ENCODE measurements at regions not wholly inside any gene's neighbourhood (a gene's known extent, or its start where the extent isn't known, plus 50 kb on each side); places are given as distances from the start of the nearest gene placed in this dataset.
"Not testable (repeated sequence)": the region's sequence is repeated elsewhere in the genome, so short reads cannot be mapped to it uniquely, and the experiment has no call there.

- DNase-seq (ENCODE audit: low read depth in 2 of 3, low spot score in 2 of 3) = not testable (repeated sequence)
These were observed 84.5 kb upstream of the FBXO28 start for GRCh38 chr1:224029286-224030025.

GRCh38 chr1:224028802-224029201 lies 85.1 kb upstream of the FBXO28 start:
- DNase-seq (ENCODE audit: low read depth in 2 of 3, low spot score in 2 of 3) = not testable (repeated sequence)

- not testable (repeated sequence) for DNase-seq (ENCODE audit: low read depth in 2 of 3, low spot score in 2 of 3)
These were observed 90.8 kb upstream of the FBXO28 start for GRCh38 chr1:224023122-224023521.

GRCh38 chr1:224022249-224022970 lies 91.5 kb upstream of the FBXO28 start:
- not testable (repeated sequence) for DNase-seq (ENCODE audit: low read depth in 2 of 3, low spot score in 2 of 3)

GRCh38 chr1:224019866-224020265 lies 94.0 kb upstream of the FBXO28 start:
- not testable (repeated sequence) for DNase-seq (ENCODE audit: low read depth in 2 of 3, low spot score in 2 of 3)

- not testable (repeated sequence) for DNase-seq (ENCODE audit: low read depth in 2 of 3, low spot score in 2 of 3)
These were observed 98.1 kb upstream of the FBXO28 start for GRCh38 chr1:224015782-224016181.

GRCh38 chr1:224014330-224014649 lies 99.6 kb upstream of the FBXO28 start:
- no peak for DNase-seq (ENCODE audit: low read depth in 2 of 3, low spot score in 2 of 3)

GRCh38 chr1:224013626-224014329 lies 100.1 kb upstream of the FBXO28 start:
- not testable (repeated sequence) for DNase-seq (ENCODE audit: low read depth in 2 of 3, low spot score in 2 of 3)

GRCh38 chr1:224012807-224013434 lies 101.0 kb upstream of the FBXO28 start:
- not testable (repeated sequence) for DNase-seq (ENCODE audit: low read depth in 2 of 3, low spot score in 2 of 3)

- not testable (repeated sequence) for DNase-seq (ENCODE audit: low read depth in 2 of 3, low spot score in 2 of 3)
These were observed 101.7 kb upstream of the FBXO28 start for GRCh38 chr1:224012162-224012561.

GRCh38 chr1:224011751-224012150 lies 102.2 kb upstream of the FBXO28 start:
- not testable (repeated sequence) for DNase-seq (ENCODE audit: low read depth in 2 of 3, low spot score in 2 of 3)

- DNase-seq (ENCODE audit: low read depth in 2 of 3, low spot score in 2 of 3) = not testable (repeated sequence)
These were observed 102.8 kb upstream of the FBXO28 start for GRCh38 chr1:224011153-224011552.

- DNase-seq (ENCODE audit: low read depth in 2 of 3, low spot score in 2 of 3) = not testable (repeated sequence)
These were observed 107.9 kb upstream of the FBXO28 start for GRCh38 chr1:224005973-224006372.

- DNase-seq (ENCODE audit: low read depth in 2 of 3, low spot score in 2 of 3) = not testable (repeated sequence)
These were observed 109.2 kb upstream of the FBXO28 start for GRCh38 chr1:224004552-224005315.

GRCh38 chr1:224003896-224004295 lies 110.0 kb upstream of the FBXO28 start:
- not testable (repeated sequence) for DNase-seq (ENCODE audit: low read depth in 2 of 3, low spot score in 2 of 3)

- not testable (repeated sequence) for DNase-seq (ENCODE audit: low read depth in 2 of 3, low spot score in 2 of 3)
These were observed 112.2 kb upstream of the FBXO28 start for GRCh38 chr1:224001757-224002156.

GRCh38 chr1:223999761-224000160 lies 114.2 kb upstream of the FBXO28 start:
- DNase-seq (ENCODE audit: low read depth in 2 of 3, low spot score in 2 of 3) = not testable (repeated sequence)

- DNase-seq (ENCODE audit: low read depth in 2 of 3, low spot score in 2 of 3) = not testable (repeated sequence)
These were observed 115.0 kb upstream of the FBXO28 start for GRCh38 chr1:223998676-223999455.

GRCh38 chr1:223996376-223996775 lies 117.5 kb upstream of the FBXO28 start:
- not testable (repeated sequence) for DNase-seq (ENCODE audit: low read depth in 2 of 3, low spot score in 2 of 3)

All from activated CD8-positive, alpha-beta memory T cell treated with anti-CD3 and anti-CD28 coated beads for 48 hours (primary cell).